IMR-90 (cell line): ENCODE measurements at regions not wholly inside any gene's neighbourhood (a gene's known extent, or its start where the extent isn't known, plus 50 kb on each side); places are given as distances from the start of the nearest gene placed in this dataset.

ENCODE experiments used
- ATAC-seq: fragments of 200-7000 bp; cut with Tn5 transposase; 2 replicates; pipeline ENCODE4 v1.9.1; 2020; ENCODE audit warnings: low read depth, mild to moderate bottlenecking, moderate library complexity
- BruUV-seq: library from RNA; stranded (reverse); fragments of 400-500 nt; replicated peaks from 2 replicates; lab custom pipeline; 2021; lab: Mats Ljungman, UMichigan
- CTCF ChIA-PET: fragments of 300-600 bp; formaldehyde crosslinking; extraction: SDS; loops from one replicate; lab custom pipeline; 2021; ENCODE audit warnings: antibody characterized with exemption; lab: Yijun Ruan, JAX
- POLR2A ChIA-PET: fragments of 300-600 bp; sonication (Branson Sonifier 250); formaldehyde crosslinking; loops from one replicate; lab custom pipeline; 2022; ENCODE audit warnings: antibody characterized with exemption; ENCODE audit not compliant: unreplicated experiment; lab: Charles Lee
- DNase-seq: peaks from one replicate; pipeline ENCODE4 v3.0.0; 2013
- H2AFZ ChIP-seq: replicated peaks from 2 replicates; pipeline ENCODE3; 2013; ENCODE audit warnings: low read length, mild to moderate bottlenecking; ENCODE audit not compliant: poor library complexity
- H2AK5ac ChIP-seq: 2 replicates; pipeline ENCODE4 v1.6.1; 2013; ENCODE audit warnings: low read depth, low read length, inconsistent platforms
- H2AK9ac ChIP-seq: replicated peaks from 2 replicates; pipeline ENCODE3; 2013; ENCODE audit warnings: mild to moderate bottlenecking, low read depth, low read length, moderate library complexity; ENCODE audit not compliant: poor library complexity
- H2BK120ac ChIP-seq: 2 replicates; pipeline ENCODE4 v1.6.1; 2013; ENCODE audit warnings: low read depth, low read length, inconsistent platforms
- H2BK15ac ChIP-seq: 3 replicates; pipeline ENCODE4 v1.6.1; 2013; ENCODE audit warnings: low read depth, low read length, inconsistent platforms
- H2BK20ac ChIP-seq: 2 replicates; pipeline ENCODE4 v1.6.1; 2013; ENCODE audit warnings: low read depth, mild to moderate bottlenecking, inconsistent platforms, low read length, moderate library complexity
- H2BK5ac ChIP-seq: 2 replicates; pipeline ENCODE4 v1.6.1; 2013; ENCODE audit warnings: mild to moderate bottlenecking, low read depth, low read length, inconsistent platforms; ENCODE audit not compliant: poor library complexity, severe bottlenecking
- H3K14ac ChIP-seq: replicated peaks from 2 replicates; pipeline ENCODE4 v1.6.1; 2013; ENCODE audit warnings: low read depth, low read length, inconsistent platforms
- H3K18ac ChIP-seq: 2 replicates; pipeline ENCODE4 v1.6.1; 2013; ENCODE audit warnings: low read depth, low read length, control low read depth
- H3K23ac ChIP-seq: 2 replicates; pipeline ENCODE4 v1.6.1; 2013; ENCODE audit warnings: low read depth, low read length, inconsistent platforms
- H3K27ac ChIP-seq: 2 replicates; pipeline ENCODE4 v1.5.1; 2013; ENCODE audit warnings: mild to moderate bottlenecking, control low read depth, low read length; ENCODE audit not compliant: insufficient read depth
- H3K27me3 ChIP-seq: 2 replicates; pipeline ENCODE4 v1.6.1; 2013; ENCODE audit warnings: low read length; ENCODE audit not compliant: control insufficient read depth, insufficient read depth
- H3K36me3 ChIP-seq: 2 replicates; pipeline ENCODE4 v1.6.1; 2013; ENCODE audit warnings: low read length, mixed read lengths; ENCODE audit not compliant: control insufficient read depth, insufficient read depth
- H3K4ac ChIP-seq: 2 replicates; pipeline ENCODE4 v1.6.1; 2013; ENCODE audit warnings: low read depth, low read length, inconsistent platforms
- H3K4me1 ChIP-seq: 2 replicates; pipeline ENCODE4 v1.6.1; 2013; ENCODE audit warnings: low read length, mixed read lengths; ENCODE audit not compliant: control insufficient read depth, insufficient read depth
- H3K4me2 ChIP-seq: 2 replicates; pipeline ENCODE4 v1.6.1; 2013; ENCODE audit warnings: low read depth, mild to moderate bottlenecking, control low read depth, low read length, moderate library complexity
- H3K4me3 ChIP-seq: 2 replicates; pipeline ENCODE4 v1.5.1; 2013; ENCODE audit warnings: low read depth, mild to moderate bottlenecking, control low read depth, low read length, moderate library complexity; ENCODE audit not compliant: insufficient read depth
- H3K56ac ChIP-seq: 2 replicates; pipeline ENCODE4 v1.6.1; 2013; ENCODE audit warnings: low read length, inconsistent platforms; ENCODE audit not compliant: insufficient read depth; ENCODE audit errors: extremely low read depth
- H3K79me1 ChIP-seq, 2 experiments: 2 replicates each; pipeline ENCODE4 v1.6.1; 2013; ENCODE audit warnings: low read length in 2 of 2, inconsistent platforms in 1 of 2, low read depth in 1 of 2
- H3K9ac ChIP-seq: 2 replicates; pipeline ENCODE4 v1.6.1; 2013; ENCODE audit warnings: low read depth, low read length, control low read depth
- H3K9me1 ChIP-seq: 2 replicates; pipeline ENCODE4 v1.6.1; 2013; ENCODE audit warnings: low read length, inconsistent platforms; ENCODE audit not compliant: insufficient read depth
- H3K9me3 ChIP-seq: 2 replicates; pipeline ENCODE4 v1.6.1; 2013; ENCODE audit warnings: low read length; ENCODE audit not compliant: control insufficient read depth, insufficient read depth
- H4K20me1 ChIP-seq: 2 replicates; pipeline ENCODE4 v1.6.1; 2013; ENCODE audit warnings: low read length, inconsistent platforms; ENCODE audit not compliant: insufficient read depth
- H4K5ac ChIP-seq: 2 replicates; pipeline ENCODE4 v1.6.1; 2013; ENCODE audit warnings: mild to moderate bottlenecking, low read depth, low read length, control low read depth
- H4K8ac ChIP-seq, 2 experiments: 2 replicates each; pipeline ENCODE4 v1.6.1; 2013; ENCODE audit warnings: low read depth in 2 of 2, low read length in 2 of 2, control low read depth in 1 of 2, inconsistent platforms in 1 of 2
- H4K91ac ChIP-seq: 2 replicates; pipeline ENCODE4 v1.6.1; 2013; ENCODE audit warnings: low read depth, low read length, inconsistent platforms; ENCODE audit not compliant: insufficient read depth
- BHLHE40 ChIP-seq: fragments of 150-350 bp; IDR thresholded peaks from 2 replicates; pipeline ENCODE4 v1.6.1; 2016; ENCODE audit warnings: mild to moderate bottlenecking, low read depth, low read length
- CEBPB ChIP-seq: IDR thresholded peaks from 2 replicates; pipeline ENCODE4 v1.6.1; 2012; ENCODE audit warnings: low read depth, low read length, improper control_type of control experiment
- CHD1 ChIP-seq: IDR thresholded peaks from 2 replicates; pipeline ENCODE4 v1.6.1; 2012; ENCODE audit warnings: low read depth, low read length, improper control_type of control experiment
- FOS ChIP-seq: fragments of 150-350 bp; IDR thresholded peaks from 2 replicates; pipeline ENCODE4 v1.6.1; 2016; ENCODE audit warnings: low read depth, low read length
- MAFK ChIP-seq: IDR thresholded peaks from 2 replicates; pipeline ENCODE4 v1.6.1; 2012; ENCODE audit warnings: low read depth, low read length, improper control_type of control experiment
- MAZ ChIP-seq: IDR thresholded peaks from 2 replicates; pipeline ENCODE4 v1.6.1; 2012; ENCODE audit warnings: low read depth, mild to moderate bottlenecking, low read length, improper control_type of control experiment, moderate library complexity, borderline replicate concordance
- MXI1 ChIP-seq: IDR thresholded peaks from 2 replicates; pipeline ENCODE4 v1.6.1; 2012; ENCODE audit warnings: low read depth, mild to moderate bottlenecking, low read length, moderate library complexity, borderline replicate concordance
- NFE2L2 ChIP-seq: fragments of 150-350 bp; IDR thresholded peaks from 2 replicates; pipeline ENCODE4 v1.6.1; 2016; ENCODE audit warnings: low read depth, mild to moderate bottlenecking, low read length
- POLR2A ChIP-seq: IDR thresholded peaks from 2 replicates; pipeline ENCODE4 v1.6.1; 2012; ENCODE audit warnings: mild to moderate bottlenecking, low read depth, low read length
- RAD21 ChIP-seq: IDR thresholded peaks from 2 replicates; pipeline ENCODE4 v1.6.1; 2012; ENCODE audit warnings: low read length, improper control_type of control experiment
- RCOR1 ChIP-seq: IDR thresholded peaks from 2 replicates; pipeline ENCODE4 v1.6.1; 2012; ENCODE audit warnings: mild to moderate bottlenecking, low read length, improper control_type of control experiment; ENCODE audit not compliant: insufficient replicate concordance
- RFX5 ChIP-seq: IDR thresholded peaks from 2 replicates; pipeline ENCODE4 v1.8.0; 2012; ENCODE audit warnings: low read depth, mild to moderate bottlenecking, low read length, moderate library complexity
- SMC3 ChIP-seq: fragments of 150-350 bp; IDR thresholded peaks from 2 replicates; pipeline ENCODE4 v1.6.1; 2016; ENCODE audit warnings: low read depth, mild to moderate bottlenecking, antibody characterized with exemption, low read length, moderate library complexity
- WGBS, 2 experiments: methylation state at CpG; one replicate each; pipeline versions ENCODE4 v1.1.5 to v1.1.7; 2013; ENCODE audit warnings: missing lambda C conversion rate in 2 of 2; ENCODE audit not compliant: insufficient read length in 1 of 2; ENCODE audit errors: extremely low coverage in 2 of 2; 5-methylcytosine and 5-hydroxymethylcytosine counted together
- dilution Hi-C: fragments of 300-500 bp; cut with HindIII; formaldehyde crosslinking; loops from one replicate; pipeline ENCODE4 v1.14.3; 2018; ENCODE audit warnings: low sequenced_read_pairs; ENCODE audit not compliant: unreplicated experiment
- in situ Hi-C: fragments of 300-500 bp; cut with MboI; formaldehyde crosslinking; loops from 3 replicates; pipeline ENCODE4 v1.14.3; 2019; ENCODE audit warnings: low sequenced_read_pairs, inconsistent platforms, mixed read lengths
- intact Hi-C: fragments of 100-400 bp; cut with micrococcal nuclease; formaldehyde crosslinking; loops from 2 replicates; pipeline ENCODE4 v1.10.0; 2022
- TF ChIP-seq, protein P1 (sequence below): conservative IDR thresholded peaks from 2 replicates; pipeline ENCODE4 v1.5.1; 2012; ENCODE audit warnings: mild to moderate bottlenecking, low read depth, low read length, improper control_type of control experiment
- TF ChIP-seq, protein P2 (sequence below): fragments of 150-350 bp; IDR thresholded peaks from 2 replicates; pipeline ENCODE4 v1.6.1; 2017; ENCODE audit warnings: mild to moderate bottlenecking, antibody characterized with exemption, low read length, low read depth
- TF ChIP-seq, protein P3 (sequence below): fragments of 150-350 bp; IDR thresholded peaks from 2 replicates; pipeline ENCODE4 v1.6.1; 2016; ENCODE audit warnings: low read depth, mild to moderate bottlenecking, low read length, moderate library complexity, borderline replicate concordance

DNA sequence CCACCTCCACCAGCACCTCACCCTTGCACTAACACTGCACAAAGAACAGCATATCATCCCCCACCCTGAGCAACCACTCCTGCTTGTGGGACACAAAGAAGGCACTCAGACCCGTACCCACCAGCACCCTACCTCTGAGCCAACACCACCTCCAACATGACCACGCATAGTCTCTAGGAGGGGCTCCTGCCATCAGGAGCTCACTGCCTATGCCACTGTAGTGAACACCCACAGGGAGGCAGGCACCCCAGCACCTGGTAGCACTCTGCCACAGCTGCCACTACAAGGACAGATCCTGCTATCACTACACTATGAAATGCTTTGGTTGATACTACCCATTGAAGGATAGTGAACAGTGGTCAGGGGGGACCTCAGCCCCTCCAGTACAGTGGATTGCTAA lies 395.6 kb upstream of the GRAMD2B start:
- Histone ChIP-seq H3K27me3 (no peaks in the 10 kb centered on the region; the same call in 1 of the 2 replicates), H2BK5ac (no peak overlapping the region), H3K23ac (no peak overlapping the region), H4K91ac (no peak overlapping the region), H4K5ac (no peak overlapping the region), H3K4me3 (no peak overlapping the region), H3K9ac (no peak overlapping the region), H2AK9ac (no peak overlapping the region), H2BK20ac (no peak overlapping the region), H2AFZ (no peak overlapping the region), H3K4me2 (no peak overlapping the region), H3K36me3 (no peaks in the 10 kb centered on the region), H3K14ac (no peak overlapping the region), H3K18ac (no peak overlapping the region), H3K4me1 (no peaks in the 10 kb centered on the region), H2BK15ac (no peak overlapping the region), H3K56ac (no peak overlapping the region), H4K8ac (no peak overlapping the region), H3K27ac (no peak overlapping the region), H2AK5ac (no peak overlapping the region), H3K9me1 (no peaks in the 10 kb centered on the region), H3K9me3 (no peaks in the 10 kb centered on the region), H2BK120ac (no peak overlapping the region), H3K4ac (no peak overlapping the region), H4K20me1 (no peaks in the 10 kb centered on the region), H3K79me1 (no peaks in the 10 kb centered on the region)
- BruUV-seq: no TSS peak
- ChIA-PET POLR2A (no interaction called here), CTCF (no interaction called here)
- no peak for DNase-seq
- no CpG with 5 or more reads among the region's 2 CpGs for WGBS, 2 experiments
- no peak for ATAC-seq
- intact Hi-C loops: no loop called here
- TF ChIP-seq RAD21 (no peak), MAFK (no peak), MXI1 (no peak), NFE2L2 (no peak), SMC3 (no peak), CHD1 (no peak), POLR2A (no peak), MAZ (no peak), CEBPB (no peak), RCOR1 (no peak), FOS (no peak), BHLHE40 (no peak), RFX5 (no peak)
- TF ChIP-seq, protein P1, sequence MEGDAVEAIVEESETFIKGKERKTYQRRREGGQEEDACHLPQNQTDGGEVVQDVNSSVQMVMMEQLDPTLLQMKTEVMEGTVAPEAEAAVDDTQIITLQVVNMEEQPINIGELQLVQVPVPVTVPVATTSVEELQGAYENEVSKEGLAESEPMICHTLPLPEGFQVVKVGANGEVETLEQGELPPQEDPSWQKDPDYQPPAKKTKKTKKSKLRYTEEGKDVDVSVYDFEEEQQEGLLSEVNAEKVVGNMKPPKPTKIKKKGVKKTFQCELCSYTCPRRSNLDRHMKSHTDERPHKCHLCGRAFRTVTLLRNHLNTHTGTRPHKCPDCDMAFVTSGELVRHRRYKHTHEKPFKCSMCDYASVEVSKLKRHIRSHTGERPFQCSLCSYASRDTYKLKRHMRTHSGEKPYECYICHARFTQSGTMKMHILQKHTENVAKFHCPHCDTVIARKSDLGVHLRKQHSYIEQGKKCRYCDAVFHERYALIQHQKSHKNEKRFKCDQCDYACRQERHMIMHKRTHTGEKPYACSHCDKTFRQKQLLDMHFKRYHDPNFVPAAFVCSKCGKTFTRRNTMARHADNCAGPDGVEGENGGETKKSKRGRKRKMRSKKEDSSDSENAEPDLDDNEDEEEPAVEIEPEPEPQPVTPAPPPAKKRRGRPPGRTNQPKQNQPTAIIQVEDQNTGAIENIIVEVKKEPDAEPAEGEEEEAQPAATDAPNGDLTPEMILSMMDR: no peak
- TF ChIP-seq, protein P2, sequence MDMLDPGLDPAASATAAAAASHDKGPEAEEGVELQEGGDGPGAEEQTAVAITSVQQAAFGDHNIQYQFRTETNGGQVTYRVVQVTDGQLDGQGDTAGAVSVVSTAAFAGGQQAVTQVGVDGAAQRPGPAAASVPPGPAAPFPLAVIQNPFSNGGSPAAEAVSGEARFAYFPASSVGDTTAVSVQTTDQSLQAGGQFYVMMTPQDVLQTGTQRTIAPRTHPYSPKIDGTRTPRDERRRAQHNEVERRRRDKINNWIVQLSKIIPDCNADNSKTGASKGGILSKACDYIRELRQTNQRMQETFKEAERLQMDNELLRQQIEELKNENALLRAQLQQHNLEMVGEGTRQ: no peak
- TF ChIP-seq, protein P3, sequence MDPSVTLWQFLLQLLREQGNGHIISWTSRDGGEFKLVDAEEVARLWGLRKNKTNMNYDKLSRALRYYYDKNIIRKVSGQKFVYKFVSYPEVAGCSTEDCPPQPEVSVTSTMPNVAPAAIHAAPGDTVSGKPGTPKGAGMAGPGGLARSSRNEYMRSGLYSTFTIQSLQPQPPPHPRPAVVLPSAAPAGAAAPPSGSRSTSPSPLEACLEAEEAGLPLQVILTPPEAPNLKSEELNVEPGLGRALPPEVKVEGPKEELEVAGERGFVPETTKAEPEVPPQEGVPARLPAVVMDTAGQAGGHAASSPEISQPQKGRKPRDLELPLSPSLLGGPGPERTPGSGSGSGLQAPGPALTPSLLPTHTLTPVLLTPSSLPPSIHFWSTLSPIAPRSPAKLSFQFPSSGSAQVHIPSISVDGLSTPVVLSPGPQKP: no peak
- in situ Hi-C loops: no loop called here
- dilution Hi-C loops: no loop called here
